ENCODE measurements at regions not wholly inside any gene's neighbourhood (a gene's known extent, or its start where the extent isn't known, plus 50 kb on each side); places are given as distances from the start of the nearest gene placed in this dataset.

- Histone ChIP-seq H3K36me3 (replicated peaks; ENCODE audit: control insufficient read depth, insufficient read depth, low read length) (no peaks in the 10 kb centered on the region), H3K27me3 (ENCODE audit: control insufficient read depth, insufficient read depth, low read length) (no peaks in the 10 kb centered on the region), H3K4me3 (ENCODE audit: insufficient read depth, low read depth, low read length) (no peak overlapping the region)
- DNase-seq: no peak
Measured at GRCh38 chr2:4255491-4255890, 552.1 kb downstream of the DCDC2C start.

GRCh38 chr2:4256351-4256750 lies 553.0 kb downstream of the DCDC2C start:
- DNase-seq: no peak
- no peak overlapping the region for H3K4me3 ChIP-seq (ENCODE audit: insufficient read depth, low read depth, low read length)
- no peaks in the 10 kb centered on the region for H3K27me3 ChIP-seq (ENCODE audit: control insufficient read depth, insufficient read depth, low read length)
- no peaks in the 10 kb centered on the region for H3K36me3 ChIP-seq (replicated peaks; ENCODE audit: control insufficient read depth, insufficient read depth, low read length)

GRCh38 chr2:4258563-4258962 lies 555.2 kb downstream of the DCDC2C start:
- H3K4me3 ChIP-seq (ENCODE audit: insufficient read depth, low read depth, low read length): no peak overlapping the region
- no peak for DNase-seq

GRCh38 chr2:4265936-4266335 lies 562.6 kb downstream of the DCDC2C start:
- H3K36me3 ChIP-seq (replicated peaks; ENCODE audit: control insufficient read depth, insufficient read depth, low read length): no peaks in the 10 kb centered on the region
- no peak overlapping the region for H3K4me3 ChIP-seq (ENCODE audit: insufficient read depth, low read depth, low read length)
- no peaks in the 10 kb centered on the region for H3K27me3 ChIP-seq (ENCODE audit: control insufficient read depth, insufficient read depth, low read length)
- no peak for DNase-seq

More at GRCh38 chr2:4258563-4258962, 555.2 kb downstream of the DCDC2C start:
- Histone ChIP-seq H3K36me3 (replicated peaks; ENCODE audit: control insufficient read depth, insufficient read depth, low read length) (no peaks in the 10 kb centered on the region), H3K27me3 (ENCODE audit: control insufficient read depth, insufficient read depth, low read length) (no peaks in the 10 kb centered on the region)

- no peaks in the 10 kb centered on the region for H3K27me3 ChIP-seq (ENCODE audit: control insufficient read depth, insufficient read depth, low read length)
- H3K36me3 ChIP-seq (replicated peaks; ENCODE audit: control insufficient read depth, insufficient read depth, low read length): no peaks in the 10 kb centered on the region
- DNase-seq: no peak
- H3K4me3 ChIP-seq (ENCODE audit: insufficient read depth, low read depth, low read length): no peak overlapping the region
Measured at GRCh38 chr2:4269885-4270284, 566.5 kb downstream of the DCDC2C start.

- H3K27me3 ChIP-seq (ENCODE audit: control insufficient read depth, insufficient read depth, low read length): no peaks in the 10 kb centered on the region
Measured at GRCh38 chr2:4272261-4272858, 569.0 kb downstream of the DCDC2C start.

GRCh38 chr2:4278392-4278791 lies 575.0 kb downstream of the DCDC2C start:
- no peak for DNase-seq
- no peaks in the 10 kb centered on the region for H3K36me3 ChIP-seq (replicated peaks; ENCODE audit: control insufficient read depth, insufficient read depth, low read length)
- no peak overlapping the region for H3K4me3 ChIP-seq (ENCODE audit: insufficient read depth, low read depth, low read length)
- H3K27me3 ChIP-seq (ENCODE audit: control insufficient read depth, insufficient read depth, low read length): no peaks in the 10 kb centered on the region

More at GRCh38 chr2:4272261-4272858, 569.0 kb downstream of the DCDC2C start:
- Histone ChIP-seq H3K36me3 (replicated peaks; ENCODE audit: control insufficient read depth, insufficient read depth, low read length) (no peaks in the 10 kb centered on the region), H3K4me3 (ENCODE audit: insufficient read depth, low read depth, low read length) (no peak overlapping the region)
- DNase-seq: no peak

GRCh38 chr2:4279431-4279830 lies 576.1 kb downstream of the DCDC2C start:
- no peak for DNase-seq
- Histone ChIP-seq H3K4me3 (ENCODE audit: insufficient read depth, low read depth, low read length) (no peak overlapping the region), H3K36me3 (replicated peaks; ENCODE audit: control insufficient read depth, insufficient read depth, low read length) (no peaks in the 10 kb centered on the region), H3K27me3 (ENCODE audit: control insufficient read depth, insufficient read depth, low read length) (no peaks in the 10 kb centered on the region)

GRCh38 chr2:4291430-4291829 lies 588.1 kb downstream of the DCDC2C start:
- DNase-seq: no peak
- no peak overlapping the region for H3K4me3 ChIP-seq (ENCODE audit: insufficient read depth, low read depth, low read length)
- H3K36me3 ChIP-seq (replicated peaks; ENCODE audit: control insufficient read depth, insufficient read depth, low read length): no peaks in the 10 kb centered on the region
- H3K27me3 ChIP-seq (ENCODE audit: control insufficient read depth, insufficient read depth, low read length): no peaks in the 10 kb centered on the region

- H3K27me3 ChIP-seq (ENCODE audit: control insufficient read depth, insufficient read depth, low read length): no peaks in the 10 kb centered on the region
- no peak overlapping the region for H3K4me3 ChIP-seq (ENCODE audit: insufficient read depth, low read depth, low read length)
- H3K36me3 ChIP-seq (replicated peaks; ENCODE audit: control insufficient read depth, insufficient read depth, low read length): no peaks in the 10 kb centered on the region
- no peak for DNase-seq
Measured at GRCh38 chr2:4295680-4296079, 592.3 kb downstream of the DCDC2C start.

GRCh38 chr2:4300616-4301015 lies 597.2 kb downstream of the DCDC2C start:
- no peak for DNase-seq
- no peak overlapping the region for H3K4me3 ChIP-seq (ENCODE audit: insufficient read depth, low read depth, low read length)
- H3K27me3 ChIP-seq (ENCODE audit: control insufficient read depth, insufficient read depth, low read length): no peaks in the 10 kb centered on the region
- H3K36me3 ChIP-seq (replicated peaks; ENCODE audit: control insufficient read depth, insufficient read depth, low read length): no peaks in the 10 kb centered on the region

GRCh38 chr2:4324531-4324930 lies 621.2 kb downstream of the DCDC2C start:
- no peak for DNase-seq
- Histone ChIP-seq H3K36me3 (replicated peaks; ENCODE audit: control insufficient read depth, insufficient read depth, low read length) (no peaks in the 10 kb centered on the region), H3K4me3 (ENCODE audit: insufficient read depth, low read depth, low read length) (no peak overlapping the region), H3K27me3 (ENCODE audit: control insufficient read depth, insufficient read depth, low read length) (no peaks in the 10 kb centered on the region)

- no peaks in the 10 kb centered on the region for H3K36me3 ChIP-seq (replicated peaks; ENCODE audit: control insufficient read depth, insufficient read depth, low read length)
- no peaks in the 10 kb centered on the region for H3K27me3 ChIP-seq (ENCODE audit: control insufficient read depth, insufficient read depth, low read length)
- no peak overlapping the region for H3K4me3 ChIP-seq (ENCODE audit: insufficient read depth, low read depth, low read length)
- DNase-seq: no peak
Measured at GRCh38 chr2:4336864-4337263, 633.5 kb downstream of the DCDC2C start.

- Histone ChIP-seq H3K36me3 (replicated peaks; ENCODE audit: control insufficient read depth, insufficient read depth, low read length) (no peaks in the 10 kb centered on the region), H3K27me3 (ENCODE audit: control insufficient read depth, insufficient read depth, low read length) (no peaks in the 10 kb centered on the region), H3K4me3 (ENCODE audit: insufficient read depth, low read depth, low read length) (no peak overlapping the region)
- DNase-seq: no peak
Measured at GRCh38 chr2:4338345-4338744, 635.0 kb downstream of the DCDC2C start.

GRCh38 chr2:4340536-4340935 lies 637.2 kb downstream of the DCDC2C start:
- Histone ChIP-seq H3K4me3 (ENCODE audit: insufficient read depth, low read depth, low read length) (no peak overlapping the region), H3K27me3 (ENCODE audit: control insufficient read depth, insufficient read depth, low read length) (no peaks in the 10 kb centered on the region), H3K36me3 (replicated peaks; ENCODE audit: control insufficient read depth, insufficient read depth, low read length) (no peaks in the 10 kb centered on the region)
- DNase-seq: no peak

GRCh38 chr2:4346628-4347027 lies 643.3 kb downstream of the DCDC2C start:
- Histone ChIP-seq H3K27me3 (ENCODE audit: control insufficient read depth, insufficient read depth, low read length) (no peaks in the 10 kb centered on the region), H3K4me3 (ENCODE audit: insufficient read depth, low read depth, low read length) (no peak overlapping the region), H3K36me3 (replicated peaks; ENCODE audit: control insufficient read depth, insufficient read depth, low read length) (no peaks in the 10 kb centered on the region)
- DNase-seq: no peak
